ENCODE measurements at regions not wholly inside any gene's neighbourhood (a gene's known extent, or its start where the extent isn't known, plus 50 kb on each side); places are given as distances from the start of the nearest gene placed in this dataset.
A peak's percentile ranks its signal among the peaks of the same experiment; 100 is the strongest.

DNA sequence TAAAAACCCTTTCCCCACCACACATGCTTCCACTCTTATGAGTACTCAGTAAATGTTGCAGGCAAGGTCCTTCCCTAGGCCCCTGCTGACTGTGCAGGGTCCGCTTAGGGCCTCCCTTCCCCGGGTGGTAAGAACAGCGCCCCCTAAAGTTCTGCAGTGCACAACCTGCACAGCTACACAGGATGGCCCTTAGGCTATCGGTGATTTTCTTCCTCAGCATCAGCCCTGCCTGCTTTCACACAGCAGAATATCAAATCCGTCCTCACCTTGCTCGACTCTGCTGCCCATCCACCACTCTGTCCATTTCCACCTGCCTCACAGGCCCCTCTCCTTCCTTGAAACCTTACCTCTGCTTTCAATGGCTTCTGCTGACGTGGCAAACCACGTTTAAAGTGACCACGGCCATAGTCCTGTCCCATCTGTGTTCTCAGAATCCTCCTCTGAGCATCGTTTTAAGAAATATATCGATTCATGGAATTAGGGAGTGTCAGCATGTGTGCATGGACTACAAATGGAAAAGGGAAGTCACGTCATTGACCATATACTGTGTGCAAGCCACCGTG is 51.4 kb upstream of the TMEM132E start:
- DNase-seq: no peak

DNA sequence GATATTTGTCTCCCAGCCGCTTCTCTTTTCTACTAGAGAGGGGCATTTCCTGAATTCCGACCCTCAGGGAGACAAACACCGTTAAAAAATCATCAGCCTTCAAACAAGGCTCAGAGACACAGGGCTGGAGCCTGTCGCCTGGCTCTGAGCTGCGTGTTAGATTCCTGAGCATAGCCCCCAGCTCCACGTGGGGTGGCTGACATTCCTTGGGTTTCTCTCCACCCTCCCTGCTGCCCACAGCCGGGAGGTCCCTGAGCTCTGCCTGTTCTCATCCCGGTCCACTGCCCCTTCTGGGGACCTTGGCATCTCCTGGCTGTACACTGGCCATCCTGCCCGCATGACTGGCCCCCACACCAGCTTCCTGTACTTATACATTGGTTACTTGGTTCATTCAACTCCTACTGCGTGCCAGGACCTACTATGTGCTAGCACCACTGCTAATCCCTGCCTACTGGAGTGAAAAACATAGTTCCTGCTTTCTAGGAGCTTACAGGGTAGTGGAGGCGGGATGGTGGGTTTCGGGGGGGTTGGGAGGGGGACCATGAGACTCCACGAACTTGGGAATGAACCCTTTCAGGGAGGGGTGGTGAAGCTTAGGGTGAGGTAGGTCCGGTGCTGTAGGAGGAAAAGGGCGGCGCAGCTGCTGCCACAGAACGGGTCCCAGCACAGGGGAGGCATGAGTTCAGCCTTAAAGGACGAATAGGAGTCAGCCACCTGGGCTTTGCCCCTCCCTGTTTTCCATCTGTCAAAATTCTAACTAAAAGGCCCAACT is 52.1 kb upstream of the TMEM132E start:
- DNase-seq: no peak

DNA sequence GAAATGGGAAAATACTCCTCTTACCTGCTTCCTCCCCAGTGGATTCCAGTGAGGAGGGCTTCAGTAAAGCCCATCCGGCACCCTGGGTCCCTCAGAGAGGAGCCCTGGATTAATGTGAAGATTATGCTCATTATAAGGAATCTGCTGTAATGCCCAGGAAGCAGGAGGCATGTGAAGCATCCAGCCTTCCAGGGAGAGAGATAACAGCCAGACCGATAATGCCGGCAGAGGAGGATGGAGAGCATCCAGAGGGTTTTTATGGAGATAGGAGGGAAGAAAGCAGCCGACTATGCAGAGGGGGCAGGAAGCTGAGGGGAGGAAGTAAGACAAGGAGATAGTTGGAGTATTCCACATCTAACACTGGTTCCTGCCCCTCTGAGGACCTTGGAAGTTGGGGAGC is 53.7 kb upstream of the TMEM132E start:
- DNase-seq: no peak

DNA sequence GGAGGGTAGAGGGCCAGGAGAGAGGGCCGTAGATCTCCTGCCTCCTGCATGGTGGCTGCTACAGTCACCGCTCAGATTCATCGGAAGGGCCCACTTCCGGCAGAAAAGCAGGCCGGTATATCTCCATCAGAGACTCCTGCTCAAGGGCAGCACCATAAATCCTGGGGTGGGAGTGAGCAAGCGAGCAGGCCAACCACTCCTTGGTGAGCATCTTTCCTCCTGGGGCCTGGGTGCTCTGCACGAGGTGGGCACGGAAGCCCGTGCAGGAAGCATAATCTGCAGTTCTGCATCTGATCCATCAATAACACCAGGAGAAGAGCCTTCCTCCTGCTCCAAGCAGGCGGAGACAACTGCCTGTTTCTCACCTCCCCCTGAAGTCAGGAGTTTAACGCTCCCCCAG is 57.4 kb upstream of the TMEM132E start:
- no peak for DNase-seq

DNA sequence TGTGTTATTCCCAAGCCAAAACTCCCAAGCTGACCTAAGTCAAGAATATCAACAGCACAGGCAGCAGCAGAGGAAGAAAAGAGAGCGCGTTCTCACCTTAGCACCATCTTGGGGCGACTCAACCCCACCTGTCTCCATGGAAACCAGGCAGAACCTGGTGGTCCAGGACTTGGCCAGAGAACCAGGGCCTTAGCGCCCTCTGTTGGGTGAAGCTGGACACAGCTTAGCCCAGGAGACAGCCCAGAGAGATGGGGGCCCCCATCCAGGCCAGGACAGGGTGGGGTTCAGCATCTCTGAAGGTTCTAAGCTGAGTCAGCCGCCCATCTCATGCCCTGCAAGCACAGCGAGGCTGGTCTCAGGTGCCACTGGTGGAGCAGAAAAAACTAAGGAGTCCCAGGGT is 60.1 kb upstream of the TMEM132E start:
- DNase-seq: no peak

DNA sequence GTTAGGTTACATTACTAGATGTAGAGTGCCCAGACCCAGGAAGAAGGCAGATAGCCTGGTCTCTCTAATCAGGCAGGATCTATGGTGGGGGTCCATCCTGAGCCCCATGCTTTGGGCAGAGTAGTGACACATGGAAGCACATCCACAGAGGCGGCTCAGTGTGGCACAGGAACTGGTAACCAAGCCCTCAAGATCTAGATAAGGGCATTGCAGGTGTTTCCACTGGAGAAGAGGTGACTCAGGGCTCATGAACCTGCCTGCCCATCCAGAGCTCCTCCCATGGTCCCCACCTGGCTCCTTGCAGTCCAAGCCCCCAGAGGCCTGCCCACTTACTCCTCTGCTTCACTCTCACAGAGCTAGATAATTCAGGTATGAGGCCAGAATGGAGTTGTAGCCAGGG is 62.0 kb upstream of the TMEM132E start:
- DNase-seq: no peak

GRCh38 chr17:34511931-34512330 is 67.5 kb upstream of the TMEM132E start:
- no peak for DNase-seq

DNA sequence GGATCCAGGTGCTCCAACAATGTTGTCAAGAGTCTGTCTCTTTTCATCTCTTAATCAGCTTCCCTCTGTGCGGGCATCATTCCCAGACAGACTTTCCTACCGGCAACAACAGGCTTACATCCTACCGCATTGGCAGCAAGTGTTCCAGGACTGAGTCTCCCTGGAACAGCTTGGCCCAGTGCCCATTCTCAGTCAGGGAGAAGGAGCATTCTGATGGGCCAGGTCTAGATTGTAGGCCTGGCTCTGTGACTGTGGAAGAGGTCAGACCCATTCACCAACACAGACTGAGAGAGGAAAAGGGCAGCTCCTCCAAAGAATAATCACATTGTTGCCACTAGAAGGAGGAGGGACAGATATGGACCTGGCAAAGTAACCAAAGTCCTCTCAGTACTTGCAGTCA is 68.1 kb upstream of the TMEM132E start:
- no peak for DNase-seq

DNA sequence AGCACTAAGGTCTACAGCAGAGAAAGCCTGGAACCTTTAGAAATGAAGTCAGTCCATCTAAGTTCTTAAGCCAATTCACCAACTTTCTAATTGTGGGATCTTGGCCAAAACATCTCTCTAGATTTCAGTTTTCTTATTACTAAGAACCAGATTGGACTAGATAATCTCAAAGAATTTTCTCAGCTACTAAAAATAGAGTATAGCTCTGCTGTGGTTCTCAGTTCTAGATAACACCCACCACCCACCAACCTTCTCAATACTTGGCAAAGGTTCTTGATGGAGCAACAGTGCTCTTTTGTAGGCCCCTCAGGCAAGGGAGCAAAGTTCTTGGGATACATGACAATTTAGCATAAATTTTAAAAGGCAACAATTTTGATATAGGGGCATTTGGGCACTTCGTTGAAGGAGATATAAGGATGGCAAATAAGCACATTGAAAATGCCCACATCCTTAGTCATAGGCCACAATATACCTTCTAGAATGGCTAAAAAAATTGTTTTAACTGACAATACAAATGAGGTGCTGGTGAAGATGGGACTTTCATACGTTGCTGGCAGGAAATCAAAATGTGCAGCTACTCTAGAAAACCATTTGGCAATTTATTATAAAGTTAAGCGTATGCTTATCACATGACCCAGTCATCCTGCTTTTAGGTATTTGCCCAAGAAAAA is 74.4 kb upstream of the TMEM132E start:
- no peak for DNase-seq

DNA sequence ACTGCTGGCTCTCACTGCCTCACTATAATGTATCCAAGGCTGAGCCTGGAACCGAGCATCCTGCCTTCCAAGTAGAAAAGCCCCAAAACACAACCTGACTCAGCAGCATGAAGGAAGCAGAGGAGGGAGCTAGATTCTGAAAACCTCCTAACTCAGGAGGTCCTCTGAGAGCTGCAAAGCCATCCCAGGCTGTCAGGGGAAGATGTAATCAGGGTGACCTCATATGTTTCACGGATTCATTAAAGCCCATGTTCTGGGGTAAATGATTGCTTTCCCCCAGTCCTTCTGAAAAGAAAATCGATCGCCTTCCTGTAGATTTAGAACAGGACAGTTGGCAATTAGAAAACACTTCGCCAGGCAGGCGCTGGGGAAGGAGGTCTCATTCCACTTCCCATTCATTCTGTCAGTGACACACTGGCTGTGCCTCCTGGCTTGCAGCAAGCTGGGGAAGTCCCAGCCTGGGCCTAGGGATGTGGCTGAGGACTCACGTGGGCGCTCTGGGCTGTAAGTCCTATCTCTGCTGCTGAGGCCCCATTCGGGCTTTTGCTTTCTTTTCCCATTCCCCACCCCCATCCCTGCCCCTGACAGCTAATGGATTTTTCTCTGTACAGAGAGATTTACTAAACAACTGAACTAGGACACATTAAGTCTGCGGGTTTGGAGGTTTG is 75.7 kb upstream of the TMEM132E start:
- DNase-seq: no peak

- no peak for DNase-seq
Measured at GRCh38 chr17:34502426-34502825, 77.0 kb upstream of the TMEM132E start.

DNA sequence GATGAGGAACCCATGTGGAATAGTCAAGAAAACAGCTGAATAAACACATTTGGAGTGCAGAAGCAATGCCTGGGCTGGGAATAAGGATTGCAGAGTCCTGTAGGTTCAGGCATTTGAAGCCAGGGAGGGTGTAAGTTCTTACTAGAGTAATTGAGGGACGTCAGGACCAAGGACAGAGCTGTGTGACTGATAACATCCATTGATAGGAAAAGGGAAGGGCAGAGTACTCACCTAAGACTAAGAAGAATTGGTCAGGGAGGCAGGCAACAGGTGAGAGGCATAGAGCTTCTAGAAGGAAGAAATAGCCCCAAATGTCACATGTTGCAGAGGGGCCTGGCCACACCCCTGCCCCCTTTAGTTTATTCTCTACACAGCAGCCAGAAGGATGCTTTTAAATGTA is 79.8 kb upstream of the TMEM132E start:
- DNase-seq: peak in 1 of 2 donors; percentile 17

DNA sequence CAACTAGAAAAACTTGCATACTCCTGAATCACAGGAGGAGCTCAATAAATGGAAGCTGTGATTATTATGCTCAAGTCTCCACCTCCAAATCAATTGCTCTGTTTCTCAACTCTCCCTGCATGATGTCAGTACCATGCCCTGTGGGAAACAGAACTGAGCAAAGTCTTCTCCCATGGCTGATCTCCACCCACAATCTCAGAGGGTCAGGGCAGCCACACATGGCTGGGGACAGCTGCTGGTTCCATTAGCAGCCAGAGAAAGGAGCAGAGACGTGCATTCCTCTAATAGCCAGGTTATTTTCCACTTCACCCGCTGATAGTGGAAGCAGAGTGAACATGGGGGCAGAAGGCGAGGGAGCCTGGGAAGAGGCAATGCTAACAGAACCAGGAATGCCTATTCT is 85.5 kb upstream of the TMEM132E start:
- DNase-seq: no peak

- DNase-seq: no peak
Measured at GRCh38 chr17:34487626-34488025, 91.8 kb upstream of the TMEM132E start.

GRCh38 chr17:34486761-34487160 is 92.6 kb upstream of the TMEM132E start:
- DNase-seq: no peak

DNA sequence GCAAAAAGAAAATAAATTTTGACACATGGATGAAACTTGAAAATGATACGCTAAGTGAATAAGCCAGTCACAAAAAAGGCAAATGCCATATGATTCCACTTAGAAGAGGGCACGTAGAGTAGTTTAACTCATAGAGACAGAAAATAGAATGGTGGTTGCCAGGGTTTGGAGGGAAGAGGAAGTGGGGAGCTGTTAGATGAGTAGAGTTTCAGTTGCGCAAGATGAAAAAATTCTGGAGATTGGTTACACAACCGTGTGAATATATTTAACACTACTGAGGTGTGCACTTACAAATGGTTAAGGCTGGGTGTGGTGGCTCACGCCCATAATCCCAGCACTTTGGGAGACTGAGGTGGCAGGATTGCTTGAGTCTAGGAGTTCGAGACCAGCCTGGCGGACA is 93.4 kb upstream of the TMEM132E start:
- DNase-seq: no peak

DNA sequence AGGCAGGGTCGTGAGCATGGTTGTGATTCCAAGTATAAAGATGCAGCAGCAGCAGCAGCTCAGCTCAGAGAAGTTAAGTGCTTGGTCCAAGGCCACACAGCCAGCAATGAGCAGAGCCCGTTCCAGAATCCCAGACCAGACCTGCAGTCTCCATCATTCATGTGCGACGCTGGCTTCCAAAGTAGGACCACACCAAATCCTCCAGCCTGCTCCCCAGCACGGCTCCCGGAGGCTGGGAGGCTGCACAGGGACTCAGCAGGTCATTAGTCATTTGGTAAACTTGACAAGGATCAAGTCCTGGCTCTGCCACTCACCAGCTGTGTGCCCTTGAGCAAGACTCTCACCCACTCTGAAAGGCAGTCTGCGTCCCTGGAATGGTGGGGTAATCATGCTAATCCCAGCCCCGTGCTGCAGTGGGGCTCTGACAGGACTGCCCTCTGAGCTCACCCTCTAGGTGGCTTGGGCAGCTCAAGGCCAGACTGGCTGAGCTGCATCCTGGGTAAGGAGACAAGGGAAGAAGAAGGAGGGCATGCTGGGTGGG is 95.1 kb upstream of the TMEM132E start:
- DNase-seq: no peak

- DNase-seq: no peak
Measured at GRCh38 chr17:34482730-34483129, 96.7 kb upstream of the TMEM132E start.

- no peak for DNase-seq
Measured at GRCh38 chr17:34481779-34482178, 97.6 kb upstream of the TMEM132E start.

GRCh38 chr17:34479371-34479770 is 100.0 kb upstream of the TMEM132E start:
- no peak for DNase-seq

GRCh38 chr17:34478244-34478643 is 101.1 kb upstream of the TMEM132E start:
- no peak for DNase-seq

DNA sequence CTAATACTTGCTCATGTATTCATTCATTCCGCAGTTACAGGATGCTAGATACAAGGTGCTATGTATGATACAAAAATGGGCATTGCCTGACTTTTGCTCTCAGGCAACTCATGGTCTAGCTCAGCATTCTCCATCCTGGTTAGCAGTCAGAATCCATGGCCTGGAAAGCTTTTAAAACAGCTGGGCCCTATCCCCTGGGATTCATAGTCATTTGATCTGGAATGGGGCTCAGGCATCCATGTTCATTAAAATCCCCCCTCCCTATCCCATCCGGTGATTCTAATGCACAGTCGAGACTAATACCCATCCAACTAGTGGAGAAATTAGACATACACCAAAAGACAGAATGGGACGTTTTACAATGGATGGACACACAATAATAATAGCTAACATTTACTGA is 104.1 kb upstream of the TMEM132E start:
- DNase-seq: no peak

DNA sequence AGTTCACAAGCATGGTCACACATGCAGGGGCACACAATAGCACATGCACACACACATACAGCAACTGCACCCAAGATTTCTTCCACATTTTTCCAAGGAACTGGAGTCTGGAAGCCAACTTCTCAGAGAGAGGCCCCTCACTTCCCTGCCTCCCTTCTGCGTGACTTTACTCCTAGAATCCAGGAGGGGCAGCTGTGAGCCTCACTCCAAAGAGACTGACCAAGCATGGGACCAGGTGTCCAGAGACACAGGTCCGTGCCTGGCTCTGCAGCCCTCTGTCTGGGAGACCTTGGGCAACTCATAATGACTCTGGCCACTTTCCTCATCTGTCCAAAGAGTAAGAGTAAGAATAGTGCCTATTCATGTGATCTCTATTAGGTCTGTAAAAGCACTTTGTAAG is 104.7 kb upstream of the TMEM132E start:
- DNase-seq: no peak

Measured in right lung (tissue), 2 donors.